Sigmoid colon (tissue), 6 donors: ENCODE measurements at regions not wholly inside any gene's neighbourhood (a gene's known extent, or its start where the extent isn't known, plus 50 kb on each side); places are given as distances from the start of the nearest gene placed in this dataset.

Experiments
- DNase-seq: peaks from one replicate; pipeline ENCODE4 v3.0.0-alpha.2; 2019
- H3K27ac ChIP-seq, 4 donors: fragments of 200-600 bp; sonication (generic); one replicate each; pipeline ENCODE4 v1.5.1; 2016 to 2019; ENCODE audit warnings: mild to moderate bottlenecking in 1 of 4
- H3K27me3 ChIP-seq, 3 donors: fragments of 200-600 bp; sonication (generic); one replicate each; pipeline ENCODE4 v1.5.1; 2019; ENCODE audit warnings: mild to moderate bottlenecking in 1 of 3
- H3K36me3 ChIP-seq, 4 donors: fragments of 200-600 bp; sonication (generic); one replicate each; pipeline ENCODE4 v1.5.1; 2016 to 2019
- H3K4me1 ChIP-seq, 4 donors: fragments of 200-600 bp; sonication (generic); one replicate each; pipeline ENCODE4 v1.5.1; 2017 to 2019
- H3K4me3 ChIP-seq, 4 donors: fragments of 200-600 bp; sonication (generic); one replicate each; pipeline ENCODE4 v1.5.1; 2017 to 2019; ENCODE audit warnings: mild to moderate bottlenecking in 2 of 4, moderate library complexity in 1 of 4
- H3K9me3 ChIP-seq, 4 donors: fragments of 200-600 bp in 3 of 4; sonication (generic) in 3 of 4; one replicate each; pipeline versions ENCODE4 v1.5.1 to v1.6.1; 2013 to 2019
- CTCF ChIP-seq, 4 experiments: fragments of 450-650 bp in 3 of 4; fragments of 200-600 bp in 1 of 4; IDR thresholded peaks; one replicate each; pipeline ENCODE4 v1.5.1; 2016 to 2019; ENCODE audit warnings: antibody characterized with exemption in 4 of 4, mild to moderate bottlenecking in 3 of 4, moderate library complexity in 2 of 4
- EP300 ChIP-seq, 4 donors: sonication (generic); formaldehyde crosslinking; IDR thresholded peaks; one replicate each; pipeline ENCODE4 v1.6.1; 2017; ENCODE audit warnings: antibody characterized with exemption in 4 of 4
- POLR2A ChIP-seq, 2 donors: fragments of 450-650 bp; IDR thresholded peaks; one replicate each; pipeline ENCODE4 v1.6.1; 2016; ENCODE audit warnings: antibody characterized with exemption in 2 of 2, mild to moderate bottlenecking in 2 of 2, moderate library complexity in 2 of 2
- POLR2AphosphoS5 ChIP-seq, 4 donors: sonication (generic); formaldehyde crosslinking; IDR thresholded peaks; one replicate each; pipeline ENCODE4 v1.6.1; 2017; ENCODE audit warnings: antibody characterized with exemption in 4 of 4
- WGBS, 2 donors: extraction: QIAGEN DNeasy Blood & Tissue Kit; methylation state at CpG; one replicate each; pipeline ENCODE4 v1.1.7; 2013; 5-methylcytosine and 5-hydroxymethylcytosine counted together
- intact Hi-C: fragments of 100-400 bp; cut with DNase I; formaldehyde crosslinking; loops from one replicate; pipeline ENCODE4 v1.15.1; 2023
- donor health status: healthy with polysubstance abuse.
- donor health status: healthy.

GRCh38 chr3:106589311-106589942, 720.6 kb upstream of the CBLB start:
- Histone ChIP-seq H3K4me1 (no peaks in the 10 kb centered on the region), H3K9me3 (no peaks in the 10 kb centered on the region), H3K27me3 (no peaks in the 10 kb centered on the region), H3K27ac (no peak overlapping the region), H3K4me3 (no peak overlapping the region), H3K36me3 (no peaks in the 10 kb centered on the region)
- WGBS, 2 donors = 89 to 94% methylated on average over 5 of the region's 5 CpGs
- TF ChIP-seq CTCF (IDR thresholded peaks at IDR 0.05) (no peak), EP300 (IDR thresholded peaks at IDR 0.05) (no peak), POLR2AphosphoS5 (IDR thresholded peaks at IDR 0.05) (no peak), POLR2A (IDR thresholded peaks at IDR 0.05) (no peak)
- intact Hi-C loops = no loop called here
- no peak for DNase-seq

- Histone ChIP-seq H3K4me3 (no peak overlapping the region), H3K27ac (no peak overlapping the region), H3K4me1 (no peaks in the 10 kb centered on the region), H3K36me3 (no peaks in the 10 kb centered on the region), H3K9me3 (no peaks in the 10 kb centered on the region), H3K27me3 (no peaks in the 10 kb centered on the region)
- intact Hi-C loops = no loop called here
- DNase-seq = no peak
- TF ChIP-seq POLR2AphosphoS5 (IDR thresholded peaks at IDR 0.05) (no peak), POLR2A (IDR thresholded peaks at IDR 0.05) (no peak), CTCF (IDR thresholded peaks at IDR 0.05) (no peak), EP300 (IDR thresholded peaks at IDR 0.05) (no peak)
- WGBS, 2 donors = 77 to 80% methylated on average over 1 of the region's 1 CpG
Observed at GRCh38 chr3:106590216-106590615, 721.4 kb upstream of the CBLB start.

GRCh38 chr3:106593381-106593780, 724.6 kb upstream of the CBLB start:
- intact Hi-C loops = no loop called here
- Histone ChIP-seq H3K27me3 (no peaks in the 10 kb centered on the region), H3K27ac (no peak overlapping the region), H3K4me1 (no peaks in the 10 kb centered on the region), H3K9me3 (peaks cover 0 to 6% (median 0%) of the 10 kb centered on the region in 4 donors), H3K36me3 (no peaks in the 10 kb centered on the region), H3K4me3 (no peak overlapping the region)
- TF ChIP-seq POLR2AphosphoS5 (IDR thresholded peaks at IDR 0.05) = no peak
- TF ChIP-seq EP300 (IDR thresholded peaks at IDR 0.05) = no peak
- no peak for TF ChIP-seq POLR2A (IDR thresholded peaks at IDR 0.05)
- no peak for TF ChIP-seq CTCF (IDR thresholded peaks at IDR 0.05)
- WGBS, 2 donors = 77 to 87% methylated on average over 2 of the region's 2 CpGs
- no peak for DNase-seq

GRCh38 chr3:106609666-106610301, 741.0 kb upstream of the CBLB start:
- TF ChIP-seq CTCF (IDR thresholded peaks at IDR 0.05) = peak; percentile 33 to 84 (median 72)
- TF ChIP-seq EP300 (IDR thresholded peaks at IDR 0.05) = no peak
- DNase-seq = peak; percentile 71
- Histone ChIP-seq H3K4me3 (no peak overlapping the region), H3K4me1 (peaks cover 0 to 4% (median 0%) of the 10 kb centered on the region in 4 donors), H3K27me3 (no peaks in the 10 kb centered on the region), H3K27ac (no peak overlapping the region), H3K36me3 (no peaks in the 10 kb centered on the region), H3K9me3 (no peaks in the 10 kb centered on the region)
- intact Hi-C loops = loop anchor here (1.0 kb wide), 1 partner anchor 926 kb away; no protein-coding TSS in a partner anchor
- 18 to 37% methylated on average over 2 of the region's 2 CpGs for WGBS, 2 donors
